Lower leg skin (tissue), 3 donors: ENCODE measurements at regions not wholly inside any gene's neighbourhood (a gene's known extent, or its start where the extent isn't known, plus 50 kb on each side); places are given as distances from the start of the nearest gene placed in this dataset.

Source experiments
- POLR2A ChIP-seq, 2 donors: fragments of 450-650 bp; IDR thresholded peaks; one replicate each; pipeline ENCODE4 v1.6.1; 2016 to 2017; ENCODE audit warnings: antibody characterized with exemption in 2 of 2, mild to moderate bottlenecking in 1 of 2, moderate library complexity in 1 of 2
- TF ChIP-seq, protein P1 (sequence below), 3 donors: fragments of 450-650 bp; IDR thresholded peaks; one replicate each; pipeline ENCODE4 v1.5.1; 2016; ENCODE audit warnings: antibody characterized with exemption in 3 of 3, mild to moderate bottlenecking in 3 of 3, moderate library complexity in 2 of 3

DNA sequence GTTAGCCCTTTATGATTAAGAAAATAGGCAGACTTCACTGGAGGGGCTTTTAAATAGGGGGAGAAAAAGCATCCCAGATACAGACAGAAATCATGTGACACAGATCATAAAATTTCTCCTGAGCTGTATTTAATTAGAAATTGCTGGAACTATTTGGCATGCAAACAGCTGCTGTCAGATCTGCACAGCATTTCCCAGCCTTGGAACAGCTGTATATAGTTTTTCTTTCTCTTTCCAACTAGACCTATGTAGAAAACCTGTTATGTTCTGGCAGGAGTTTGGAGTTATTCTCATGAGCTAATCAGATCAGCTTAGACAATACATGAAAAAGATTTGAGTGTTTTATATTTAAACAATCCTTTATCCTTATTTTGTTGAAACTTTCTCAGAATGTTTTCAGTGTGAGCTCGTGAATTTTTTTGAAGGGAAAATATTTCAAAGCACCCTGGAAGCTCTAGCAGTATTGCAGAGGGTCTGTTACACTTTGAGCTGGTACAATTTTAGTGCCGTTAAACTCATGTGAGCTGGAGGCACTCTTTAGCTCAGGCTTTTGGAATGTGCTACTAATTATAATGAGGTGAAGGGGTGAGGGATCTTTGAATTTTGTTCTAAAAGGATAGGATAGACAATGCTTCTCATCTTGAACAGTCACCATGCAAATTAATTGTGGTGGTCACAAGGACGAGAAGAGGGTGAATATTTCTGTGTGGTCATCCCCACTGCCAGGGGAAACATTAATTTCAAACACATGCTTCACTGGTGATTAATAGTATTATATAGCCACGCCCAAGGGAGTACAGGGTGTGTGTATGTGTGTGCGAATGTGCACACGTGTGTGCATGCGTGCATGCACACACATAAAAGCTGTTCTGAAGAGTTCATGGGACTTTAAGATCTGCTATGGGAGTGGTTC is 239.4 kb upstream of the FBXL7 start:
- TF ChIP-seq, protein P1, sequence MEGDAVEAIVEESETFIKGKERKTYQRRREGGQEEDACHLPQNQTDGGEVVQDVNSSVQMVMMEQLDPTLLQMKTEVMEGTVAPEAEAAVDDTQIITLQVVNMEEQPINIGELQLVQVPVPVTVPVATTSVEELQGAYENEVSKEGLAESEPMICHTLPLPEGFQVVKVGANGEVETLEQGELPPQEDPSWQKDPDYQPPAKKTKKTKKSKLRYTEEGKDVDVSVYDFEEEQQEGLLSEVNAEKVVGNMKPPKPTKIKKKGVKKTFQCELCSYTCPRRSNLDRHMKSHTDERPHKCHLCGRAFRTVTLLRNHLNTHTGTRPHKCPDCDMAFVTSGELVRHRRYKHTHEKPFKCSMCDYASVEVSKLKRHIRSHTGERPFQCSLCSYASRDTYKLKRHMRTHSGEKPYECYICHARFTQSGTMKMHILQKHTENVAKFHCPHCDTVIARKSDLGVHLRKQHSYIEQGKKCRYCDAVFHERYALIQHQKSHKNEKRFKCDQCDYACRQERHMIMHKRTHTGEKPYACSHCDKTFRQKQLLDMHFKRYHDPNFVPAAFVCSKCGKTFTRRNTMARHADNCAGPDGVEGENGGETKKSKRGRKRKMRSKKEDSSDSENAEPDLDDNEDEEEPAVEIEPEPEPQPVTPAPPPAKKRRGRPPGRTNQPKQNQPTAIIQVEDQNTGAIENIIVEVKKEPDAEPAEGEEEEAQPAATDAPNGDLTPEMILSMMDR (IDR thresholded peaks at IDR 0.05), result no peak
- no peak for TF ChIP-seq POLR2A (IDR thresholded peaks at IDR 0.05)
